GM21360 (cell line): ENCODE measurements at regions not wholly inside any gene's neighbourhood (a gene's known extent, or its start where the extent isn't known, plus 50 kb on each side); places are given as distances from the start of the nearest gene placed in this dataset.
"Not testable (repeated sequence)": the region's sequence is repeated elsewhere in the genome, so short reads cannot be mapped to it uniquely, and the experiment has no call there.

Experiments
- ATAC-seq: cut with Tn5 transposase; IDR thresholded peaks from one replicate; pipeline ENCODE4 v1.9.1; 2021; ENCODE audit warnings: mild to moderate bottlenecking, moderate library complexity; ENCODE audit not compliant: unreplicated experiment

DNA sequence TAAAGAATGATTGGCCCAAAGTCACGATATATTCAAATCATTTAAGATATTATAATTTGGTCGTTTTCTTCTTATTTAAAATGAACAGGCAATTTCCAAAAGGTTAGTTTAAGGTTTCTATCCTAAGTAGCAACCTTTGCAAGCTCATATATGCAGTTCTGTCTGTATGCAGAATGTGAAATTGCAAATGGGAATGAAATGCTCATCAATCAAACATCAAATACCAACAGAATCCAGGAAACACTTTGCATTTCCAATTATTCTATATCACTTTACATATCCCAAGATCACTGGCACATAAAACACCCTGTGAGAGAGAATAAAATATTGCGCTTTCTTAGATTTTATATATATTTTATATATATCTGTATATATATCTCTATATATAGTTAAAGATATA, 237.3 kb downstream of the NRIP1 start:
- ATAC-seq: no peak

DNA sequence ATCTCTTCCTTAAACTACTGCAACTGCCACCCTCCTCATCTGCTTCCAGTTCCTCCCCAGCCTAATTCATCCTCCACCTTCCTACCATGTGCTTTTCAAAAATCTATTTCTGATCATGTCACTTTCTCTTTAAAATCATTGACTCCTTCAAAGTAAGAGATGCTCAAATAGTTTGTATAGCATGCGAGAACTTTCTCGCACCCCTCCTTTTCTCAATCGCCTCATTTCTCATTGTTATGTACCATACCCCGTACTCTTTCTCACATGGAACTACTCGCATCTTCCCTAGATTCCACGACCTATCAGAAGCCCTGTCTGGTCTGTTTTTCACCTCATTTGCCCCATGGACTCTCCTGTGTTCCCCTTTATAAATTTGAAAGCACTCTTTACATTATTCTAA, 238.2 kb downstream of the NRIP1 start:
- ATAC-seq: peak; percentile 45

- ATAC-seq: peak; percentile 63
Measured at GRCh38 chr21:14825514-14825974, 239.3 kb downstream of the NRIP1 start.

- ATAC-seq: no peak
Measured at GRCh38 chr21:14824126-14824525, 240.7 kb downstream of the NRIP1 start.

DNA sequence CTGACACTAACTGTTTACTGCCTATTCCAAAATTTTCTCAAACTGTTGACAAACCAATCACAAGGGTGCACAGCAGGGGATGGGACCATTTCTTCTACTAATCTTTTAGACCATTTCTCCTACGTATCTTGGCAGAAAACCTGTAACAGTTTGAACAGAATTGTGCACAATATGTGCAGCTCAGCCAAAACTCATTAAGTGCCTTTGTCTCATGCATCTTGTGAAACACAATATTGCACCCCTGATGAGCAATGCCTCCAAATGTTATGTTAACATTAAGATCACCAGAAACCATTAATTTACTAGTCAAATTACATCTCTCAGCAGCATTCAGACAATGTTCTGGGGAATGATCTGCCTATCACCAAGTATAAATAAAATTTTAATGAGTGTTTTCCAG, 247.5 kb downstream of the NRIP1 start:
- ATAC-seq: no peak

DNA sequence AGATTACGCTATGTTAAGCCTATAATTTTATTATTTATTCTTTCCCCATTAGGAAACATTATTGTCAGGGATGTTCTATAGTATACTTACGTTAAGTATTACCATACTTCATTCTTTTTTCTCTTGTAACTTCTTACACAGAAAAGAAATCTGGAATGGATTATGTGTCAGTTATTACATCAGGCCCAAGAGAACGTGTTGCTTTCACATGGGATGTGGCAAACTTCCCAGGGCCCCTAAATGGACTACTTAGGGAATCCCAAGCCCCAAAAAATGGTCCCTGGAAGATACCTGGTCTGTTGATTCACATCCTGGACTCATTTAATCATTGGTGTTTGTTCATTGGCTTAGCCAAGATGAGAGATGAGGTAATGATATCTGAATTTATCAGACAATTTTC, 249.8 kb downstream of the NRIP1 start:
- no peak for ATAC-seq

- no peak for ATAC-seq
Measured at GRCh38 chr21:14814282-14814681, 250.5 kb downstream of the NRIP1 start.

DNA sequence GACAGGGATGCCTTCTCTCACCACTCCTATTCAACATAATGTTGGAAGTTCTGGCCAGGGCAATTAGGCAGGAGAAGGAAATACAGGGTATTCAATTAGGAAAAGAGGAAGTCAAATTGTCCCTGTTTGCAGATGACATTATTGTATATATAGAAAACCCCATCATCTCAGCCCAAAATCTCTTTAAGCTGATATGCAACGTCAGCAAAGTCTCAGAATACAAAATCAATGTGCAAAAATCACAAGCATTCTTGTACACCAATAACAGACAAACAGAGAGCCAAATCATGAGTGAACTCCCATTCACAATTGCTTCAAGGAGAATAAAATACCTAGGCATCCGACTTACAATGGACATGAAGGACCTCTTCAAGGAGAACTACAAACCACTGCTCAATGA, 258.1 kb upstream of the SAMSN1 start:
- ATAC-seq: not testable (repeated sequence)

GRCh38 chr21:14797543-14797942, 251.4 kb upstream of the SAMSN1 start:
- ATAC-seq: no peak

DNA sequence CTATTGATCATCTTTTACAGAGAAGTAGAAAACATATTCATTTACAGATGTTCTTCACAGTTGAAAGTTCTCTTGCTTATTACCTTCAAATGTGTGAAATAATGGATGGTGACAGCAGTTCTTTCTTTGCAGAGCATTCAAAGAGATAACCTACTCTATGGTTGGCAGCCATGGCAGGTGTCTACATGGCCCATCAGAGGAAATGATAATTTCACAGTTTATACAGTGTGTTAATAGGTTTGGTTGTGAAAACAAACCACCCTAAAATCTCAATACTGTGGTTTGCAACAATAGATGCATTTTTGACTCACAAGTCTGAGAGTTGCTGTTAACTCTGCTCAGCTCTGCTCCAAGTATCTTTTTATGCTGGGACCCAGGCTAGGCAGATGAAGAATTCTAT, 241.2 kb upstream of the SAMSN1 start:
- ATAC-seq: no peak

- ATAC-seq: no peak
Measured at GRCh38 chr21:14785679-14786078, 239.6 kb upstream of the SAMSN1 start.

GRCh38 chr21:14773777-14774345, 227.7 kb upstream of the SAMSN1 start:
- no peak for ATAC-seq

GRCh38 chr21:14771593-14771992, 225.5 kb upstream of the SAMSN1 start:
- ATAC-seq: no peak

GRCh38 chr21:14768042-14768441, 221.9 kb upstream of the SAMSN1 start:
- ATAC-seq: no peak

DNA sequence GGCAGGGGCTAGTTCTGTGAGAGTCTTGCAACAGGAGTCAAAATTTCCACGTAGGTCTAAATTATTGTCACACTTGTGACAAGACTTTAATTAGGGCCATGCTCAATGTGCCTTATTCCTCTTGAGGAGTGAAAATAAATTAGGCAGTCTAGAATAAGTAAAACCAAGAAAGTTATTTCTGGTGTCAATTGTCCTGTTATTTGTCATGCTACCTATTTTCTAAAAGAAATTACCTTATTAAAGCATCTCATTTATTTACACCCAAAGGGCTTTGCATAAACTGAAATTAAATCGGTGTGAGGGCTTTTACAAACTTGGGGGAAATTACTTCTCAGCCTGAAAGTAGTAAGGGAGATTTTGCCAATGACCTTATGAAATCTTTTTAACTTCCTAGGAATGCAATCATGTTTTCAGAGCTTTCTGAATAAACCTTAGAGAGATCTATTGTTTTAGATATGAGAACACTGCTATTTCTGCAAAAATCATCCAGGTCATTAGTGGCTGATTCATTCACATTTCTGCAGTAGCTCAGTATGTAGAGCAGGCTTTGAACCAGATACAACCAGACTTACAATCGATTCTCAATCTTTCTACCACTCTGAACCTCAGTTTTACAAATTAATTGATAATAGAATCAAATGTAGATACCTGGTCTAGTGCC, 221.2 kb upstream of the SAMSN1 start:
- ATAC-seq: no peak

GRCh38 chr21:14766241-14766640, 220.1 kb upstream of the SAMSN1 start:
- ATAC-seq: no peak

GRCh38 chr21:14763695-14764064, 217.6 kb upstream of the SAMSN1 start:
- ATAC-seq: peak; percentile 29

GRCh38 chr21:14762734-14763694, 216.9 kb upstream of the SAMSN1 start:
- peak; percentile 95 for ATAC-seq

- ATAC-seq: no peak
Measured at GRCh38 chr21:14762327-14762726, 216.2 kb upstream of the SAMSN1 start.

DNA sequence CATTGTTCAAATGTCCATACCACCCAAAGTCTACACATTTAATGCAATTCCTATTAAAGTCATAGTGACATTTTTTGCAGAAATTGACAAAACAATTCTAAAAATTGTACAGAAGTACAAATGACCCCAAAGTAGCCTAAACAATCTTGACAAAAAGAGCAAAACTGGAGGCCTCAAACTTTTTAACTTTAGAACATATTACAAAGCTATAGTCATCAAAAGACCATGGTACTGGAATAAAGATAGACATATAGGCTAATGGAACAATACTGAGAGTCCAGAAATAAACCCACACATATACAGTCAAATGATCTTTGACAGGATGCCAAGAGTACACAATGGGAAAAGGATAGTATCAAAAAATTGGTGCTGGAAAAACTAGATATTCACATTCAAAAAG, 213.2 kb upstream of the SAMSN1 start:
- ATAC-seq: no peak

GRCh38 chr21:14758849-14759248, 212.7 kb upstream of the SAMSN1 start:
- ATAC-seq: no peak
